Cerebellar cortex (tissue), 1 donor: ENCODE measurements at regions not wholly inside any gene's neighbourhood (a gene's known extent, or its start where the extent isn't known, plus 50 kb on each side); places are given as distances from the start of the nearest gene placed in this dataset.
"Not testable (repeated sequence)": the region's sequence is repeated elsewhere in the genome, so short reads cannot be mapped to it uniquely, and the experiment has no call there.

Source experiments
- DNase-seq: peaks from one replicate; pipeline ENCODE4 v3.0.0-alpha.2; 2015; ENCODE audit warnings: low spot score

DNA sequence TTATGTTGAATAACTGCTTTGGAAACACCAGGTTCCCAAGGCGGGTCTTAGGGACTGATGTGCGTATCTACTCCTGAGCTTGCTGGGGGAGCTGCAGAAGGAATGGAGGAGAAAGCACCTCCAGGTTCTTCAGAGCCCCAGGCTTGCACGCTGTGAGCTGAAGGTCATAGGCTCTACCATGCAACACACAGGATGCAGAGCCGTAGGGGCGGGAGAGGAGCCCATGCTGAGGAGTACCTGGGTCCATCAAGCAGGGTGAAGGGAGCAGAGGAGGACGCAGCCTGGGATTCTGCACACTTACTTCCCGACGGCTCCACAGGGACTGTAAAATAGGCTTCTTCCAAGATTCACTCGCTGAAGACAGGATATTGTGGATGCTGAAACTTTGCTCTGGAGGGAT, 426.5 kb upstream of the FRG1 start:
- no peak for DNase-seq

DNA sequence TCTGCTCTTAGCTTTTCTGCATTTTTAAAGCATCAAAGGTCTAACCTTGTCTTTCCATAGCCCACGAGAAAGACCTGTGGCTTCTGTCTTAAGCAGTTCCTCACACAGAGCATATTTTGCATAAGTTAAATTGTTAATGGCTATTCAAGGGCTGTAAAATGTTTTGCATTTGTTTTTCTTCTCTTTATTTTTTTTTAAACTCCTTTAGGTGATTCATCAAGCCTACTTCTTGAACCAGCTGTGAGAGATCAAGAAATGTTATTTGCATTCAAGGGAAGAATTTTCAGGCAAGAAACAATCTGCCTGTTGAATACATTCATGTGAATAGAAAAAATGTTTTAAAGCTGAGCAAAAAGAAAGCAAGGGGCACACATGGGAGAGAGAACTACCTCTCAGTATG, 423.8 kb upstream of the FRG1 start:
- DNase-seq: no peak

DNA sequence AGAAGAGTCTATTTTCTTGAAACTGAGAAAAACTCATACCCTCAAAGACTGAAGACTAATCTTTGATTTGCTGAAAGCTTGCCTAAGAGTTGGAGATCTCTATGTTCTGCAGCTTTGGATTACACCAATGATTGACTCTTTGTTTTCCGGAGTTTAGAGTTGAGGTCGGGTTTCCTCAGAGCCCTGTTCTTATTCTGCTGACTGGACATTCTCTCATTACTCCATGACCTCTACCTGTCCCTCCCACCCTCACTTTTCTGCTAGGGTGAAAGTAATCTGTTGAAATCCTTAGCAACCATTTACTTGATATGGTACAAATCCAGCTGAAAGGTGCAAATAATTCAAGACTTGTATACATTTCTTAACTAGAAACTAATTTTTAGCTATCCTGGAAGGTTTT, 421.5 kb upstream of the FRG1 start:
- no peak for DNase-seq

DNA sequence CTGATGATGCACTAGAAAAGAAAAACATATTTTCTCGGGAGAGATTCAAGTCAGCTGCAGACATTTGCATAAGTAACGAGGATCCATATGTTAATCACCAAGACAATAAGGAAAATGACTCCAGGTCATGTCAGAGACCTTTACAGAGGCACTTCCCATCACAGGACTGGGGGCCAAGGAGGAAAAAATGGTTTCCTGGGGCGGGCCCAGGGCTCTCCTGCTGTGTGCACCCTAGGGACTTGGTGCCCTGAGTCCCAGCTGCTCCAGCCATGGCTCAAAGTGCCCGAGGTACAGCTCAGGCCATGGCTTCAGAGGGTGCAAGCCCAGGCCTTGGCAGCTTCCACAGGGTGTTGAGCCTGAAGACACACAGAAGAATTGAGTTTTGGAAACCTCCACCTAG, 415.4 kb upstream of the FRG1 start:
- DNase-seq: no peak

DNA sequence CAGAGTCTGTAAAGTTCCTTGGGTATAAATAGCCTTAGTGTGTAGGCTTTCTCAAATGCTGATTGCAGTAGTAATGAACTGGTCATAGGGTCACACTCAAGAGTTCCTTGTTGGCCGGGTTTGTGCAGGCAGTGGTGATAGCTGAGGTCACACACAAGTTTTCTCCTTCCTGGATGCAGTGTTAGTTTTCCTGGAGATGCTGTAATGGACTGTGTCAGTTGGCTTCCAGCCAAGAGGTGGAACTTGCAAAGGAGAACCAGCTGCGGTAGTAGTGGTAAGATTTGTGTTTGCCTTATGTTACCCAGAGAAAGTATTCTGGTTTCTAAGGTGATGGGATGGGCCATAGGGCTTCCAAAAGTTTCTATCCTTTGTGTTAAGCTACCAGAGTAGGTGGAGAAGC, 409.8 kb upstream of the FRG1 start:
- DNase-seq: no peak

GRCh38 chr4:189533603-189534002, 407.1 kb upstream of the FRG1 start:
- DNase-seq: no peak

DNA sequence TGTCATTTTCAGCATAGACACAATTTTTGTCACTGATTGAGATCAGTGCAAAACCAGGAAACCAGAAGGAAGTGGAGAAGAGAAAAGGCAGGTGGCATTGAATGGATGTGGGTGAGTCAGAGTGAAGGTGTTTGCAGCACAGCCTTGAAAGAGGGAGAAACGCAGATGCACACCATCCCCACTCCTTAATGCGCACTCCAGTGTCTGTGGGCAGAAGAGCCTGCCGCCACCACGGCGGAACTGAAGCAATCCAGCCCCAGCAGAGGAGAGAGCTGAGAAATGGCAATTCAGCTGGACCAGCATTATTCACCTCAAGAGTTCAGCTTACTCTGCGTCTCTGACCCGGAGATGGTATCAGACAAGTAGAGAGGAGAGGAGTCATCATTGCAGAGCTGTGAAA, 393.1 kb upstream of the FRG1 start:
- DNase-seq: no peak

DNA sequence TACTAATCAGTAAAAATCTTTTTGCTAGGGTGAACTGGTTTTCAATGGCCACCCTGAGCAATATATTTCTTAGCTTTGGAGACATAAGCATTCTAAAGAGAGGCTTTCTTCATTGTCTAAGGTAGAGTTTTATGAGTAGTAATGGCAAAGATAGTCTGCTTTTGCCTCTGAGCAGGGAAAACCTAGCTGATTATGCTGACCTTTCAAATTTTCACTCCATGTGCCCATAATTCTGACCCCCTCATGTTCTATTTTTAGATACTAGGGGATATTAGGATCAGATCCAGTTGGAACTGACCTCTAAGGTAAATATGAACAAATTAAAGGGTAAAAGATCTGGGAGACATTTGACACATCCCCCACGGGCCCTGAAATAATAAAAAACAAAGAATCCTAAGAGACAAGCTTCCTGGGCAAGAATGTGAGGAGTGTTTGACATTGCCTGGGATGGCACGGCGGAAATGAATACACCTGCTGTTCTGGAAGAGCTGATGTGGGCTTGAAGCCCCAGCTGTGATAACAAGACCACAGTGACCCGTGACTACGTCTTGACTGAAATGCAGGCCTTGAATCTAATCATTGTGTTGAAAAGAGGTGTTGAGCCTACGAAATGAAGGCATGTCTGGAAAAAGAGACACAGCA, 392.1 kb upstream of the FRG1 start:
- no peak for DNase-seq

DNA sequence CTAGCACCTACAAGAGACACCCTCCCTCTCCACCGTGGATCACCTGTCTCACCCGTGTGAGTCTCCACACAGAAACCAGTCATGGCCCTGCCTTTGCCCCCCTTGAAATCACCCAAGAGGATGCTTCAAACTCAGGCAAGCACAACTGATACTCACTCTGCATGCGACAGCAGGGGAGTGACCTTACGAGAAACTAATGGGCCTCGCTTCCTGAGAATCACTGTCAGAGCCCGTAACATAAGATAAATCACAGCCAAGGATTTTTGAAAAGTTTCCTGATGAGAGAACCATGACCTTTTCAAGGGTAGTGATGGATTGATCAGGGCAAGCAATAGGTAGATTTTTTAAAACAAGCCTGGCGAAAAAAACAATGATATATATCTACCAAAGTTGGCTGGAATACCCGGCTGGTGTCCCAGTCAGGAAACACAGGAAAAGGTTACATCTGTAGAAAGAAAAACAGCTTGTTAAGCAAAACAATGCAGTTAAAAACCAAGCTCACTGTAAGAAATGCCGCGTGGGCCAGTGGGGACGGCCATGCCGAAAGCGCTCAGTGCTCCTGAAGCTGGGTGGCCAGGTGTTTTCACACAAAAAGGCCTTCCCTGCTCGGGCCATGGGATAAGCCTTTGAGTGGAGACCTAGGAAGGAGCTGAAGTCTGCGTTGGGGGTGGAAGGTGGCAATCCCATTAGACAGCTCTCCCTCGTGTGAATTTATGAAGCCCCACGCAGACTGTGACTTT, 388.6 kb upstream of the FRG1 start:
- DNase-seq: not testable (repeated sequence)

GRCh38 chr4:189560605-189561004, 380.1 kb upstream of the FRG1 start:
- DNase-seq: not testable (repeated sequence)

DNA sequence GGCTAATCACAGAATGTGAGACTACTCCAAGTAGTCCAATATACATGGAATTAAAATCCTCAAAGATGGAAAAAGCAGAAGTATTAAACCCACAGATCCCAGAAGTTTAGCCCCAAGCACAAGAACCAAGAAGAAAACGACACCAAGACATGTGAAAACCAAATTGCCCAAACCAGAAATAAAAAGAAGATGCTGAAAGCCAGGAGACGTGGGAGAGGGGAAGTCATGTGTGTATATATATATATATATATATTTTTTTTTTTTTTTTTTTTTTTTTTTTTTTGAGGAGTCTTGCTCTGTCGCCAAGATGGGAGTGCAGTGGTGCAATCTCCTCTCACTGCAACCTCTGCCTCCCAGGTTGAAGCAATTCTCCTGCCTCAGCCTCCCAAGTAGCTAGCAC, 376.9 kb upstream of the FRG1 start:
- not testable (repeated sequence) for DNase-seq

GRCh38 chr4:189566271-189566670, 374.4 kb upstream of the FRG1 start:
- not testable (repeated sequence) for DNase-seq

DNA sequence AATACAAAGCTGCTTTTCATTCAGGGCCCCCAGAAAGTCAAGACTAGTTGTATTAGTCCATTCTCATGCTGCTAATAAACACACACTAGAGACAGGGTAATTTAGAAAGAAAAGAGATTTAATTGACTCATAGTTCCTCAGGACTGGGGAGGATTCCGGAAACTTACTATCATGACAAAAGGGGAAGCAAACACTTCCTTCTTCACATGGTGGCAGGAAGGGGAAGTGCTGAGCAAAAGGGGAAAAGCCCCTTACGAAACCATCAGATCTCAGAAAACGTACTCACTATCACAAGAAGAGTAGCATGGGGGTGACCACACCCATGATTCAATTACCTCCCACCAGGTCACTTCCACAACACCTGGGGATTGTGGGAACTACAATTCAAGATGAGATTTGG, 373.8 kb upstream of the FRG1 start:
- not testable (repeated sequence) for DNase-seq

GRCh38 chr4:189579645-189580044, 361.0 kb upstream of the FRG1 start:
- not testable (repeated sequence) for DNase-seq

DNA sequence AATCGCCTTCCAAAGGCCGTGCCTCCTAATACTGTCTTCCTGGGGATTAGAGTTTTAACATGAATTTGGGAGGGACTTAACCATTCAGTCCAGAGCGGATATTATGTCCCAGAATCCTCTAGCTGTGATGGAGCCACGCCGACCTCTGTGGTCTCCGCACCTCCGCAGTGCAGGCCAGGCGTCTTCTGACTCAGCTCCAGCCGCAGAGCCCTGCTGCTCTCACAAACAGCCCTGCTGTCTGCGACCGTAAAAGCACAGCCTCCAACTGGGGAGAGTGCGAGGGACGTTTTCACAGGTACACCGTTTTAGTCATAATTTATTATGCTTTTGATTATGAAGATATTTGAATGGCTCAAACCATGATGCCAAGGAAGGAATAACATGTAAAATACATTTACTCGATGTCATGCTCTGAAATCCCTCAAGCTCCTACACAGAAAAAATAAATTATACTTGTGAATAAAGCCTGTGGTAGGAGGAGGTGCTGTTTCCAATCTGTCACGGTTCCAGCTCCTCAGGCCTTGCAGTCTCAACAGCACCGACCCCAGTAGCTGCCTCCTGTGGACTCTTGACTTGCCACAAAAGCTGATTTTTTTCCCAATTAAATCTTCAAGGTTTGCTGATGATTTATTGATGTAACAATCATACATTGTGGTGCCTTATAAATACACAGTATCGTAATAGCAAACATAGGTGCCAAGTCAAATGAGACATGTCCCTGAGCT, 353.6 kb upstream of the FRG1 start:
- DNase-seq: not testable (repeated sequence)

- DNase-seq: not testable (repeated sequence)
Measured at GRCh38 chr4:189589201-189589600, 351.5 kb upstream of the FRG1 start.

DNA sequence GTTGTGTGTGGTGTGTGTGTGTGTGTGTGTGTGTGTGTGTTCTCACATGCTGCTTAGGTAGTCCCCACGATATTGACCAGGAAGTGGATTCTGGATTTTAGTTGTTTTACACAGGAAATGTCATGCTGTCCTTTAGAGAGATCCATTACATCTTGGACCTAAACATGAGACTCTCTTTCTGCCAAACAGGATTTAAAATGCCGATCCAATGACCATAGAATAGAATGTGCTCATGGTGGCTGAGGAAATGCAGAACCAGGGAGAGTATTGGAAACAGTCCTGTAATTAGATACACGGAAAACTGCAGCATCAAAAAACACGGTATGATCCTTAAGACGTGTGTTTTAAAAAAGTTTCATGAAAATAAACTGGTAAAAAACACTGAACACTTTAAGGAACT, 347.8 kb upstream of the FRG1 start:
- no peak for DNase-seq

DNA sequence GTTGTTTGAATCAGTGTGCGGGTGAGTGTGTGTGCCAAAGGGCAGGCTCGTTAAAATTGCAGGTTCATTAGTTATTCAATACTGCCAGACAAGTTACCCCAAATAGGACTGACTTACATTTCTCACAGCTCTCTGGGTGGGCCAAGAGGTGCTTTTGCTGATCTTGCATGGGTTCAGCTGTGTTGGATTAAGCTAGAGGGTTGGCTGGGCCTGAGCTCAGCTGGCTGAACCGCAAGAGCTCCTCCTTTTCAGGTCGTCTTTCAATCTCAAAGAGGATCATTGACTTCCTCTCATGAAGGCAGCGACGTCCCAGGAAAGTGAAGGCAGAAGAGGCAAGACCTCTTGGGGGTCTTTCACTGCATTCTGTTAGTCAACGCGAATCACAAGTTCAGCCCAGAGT, 343.3 kb upstream of the FRG1 start:
- no peak for DNase-seq

GRCh38 chr4:189600264-189600663, 340.4 kb upstream of the FRG1 start:
- no peak for DNase-seq

- DNase-seq: no peak
Measured at GRCh38 chr4:189600718-189601435, 339.8 kb upstream of the FRG1 start.

DNA sequence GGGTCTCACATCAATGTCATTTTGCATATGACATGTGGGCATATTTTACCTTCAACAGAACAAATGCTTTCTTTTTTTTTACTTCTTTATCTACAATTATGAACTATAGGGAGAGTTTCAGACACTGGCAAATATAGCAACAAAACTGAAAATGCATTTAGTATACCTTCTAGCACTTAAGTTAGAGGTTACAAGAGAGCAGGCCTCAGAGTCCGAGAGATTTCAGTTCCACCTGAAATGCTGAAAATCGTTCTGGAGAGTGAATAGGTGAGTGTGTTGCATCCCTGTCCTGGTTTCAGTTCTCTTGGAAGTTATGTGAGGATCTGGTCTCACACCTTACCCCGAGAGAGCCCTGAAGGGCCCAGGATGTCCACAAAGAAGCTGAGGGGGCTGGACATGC, 337.8 kb upstream of the FRG1 start:
- DNase-seq: not testable (repeated sequence)

DNA sequence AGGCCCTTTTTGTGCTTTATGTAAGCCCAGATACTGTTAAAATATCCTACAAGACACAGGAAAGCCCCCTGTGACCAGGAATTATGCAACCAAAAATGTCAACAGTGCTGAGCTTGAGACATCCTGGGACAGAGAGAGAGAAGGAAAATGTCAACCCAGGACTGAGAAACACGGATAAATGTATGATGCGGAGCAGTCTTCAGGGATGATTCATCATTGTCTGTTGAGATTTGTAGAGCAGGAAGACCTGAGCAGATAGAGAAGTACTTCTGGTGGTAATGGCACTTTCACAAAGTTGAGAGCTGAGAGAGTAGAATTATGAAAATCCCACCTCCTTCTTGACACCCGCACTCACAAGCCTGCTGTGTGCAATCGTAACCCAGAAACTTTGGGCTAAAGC, 330.1 kb upstream of the FRG1 start:
- not testable (repeated sequence) for DNase-seq

DNA sequence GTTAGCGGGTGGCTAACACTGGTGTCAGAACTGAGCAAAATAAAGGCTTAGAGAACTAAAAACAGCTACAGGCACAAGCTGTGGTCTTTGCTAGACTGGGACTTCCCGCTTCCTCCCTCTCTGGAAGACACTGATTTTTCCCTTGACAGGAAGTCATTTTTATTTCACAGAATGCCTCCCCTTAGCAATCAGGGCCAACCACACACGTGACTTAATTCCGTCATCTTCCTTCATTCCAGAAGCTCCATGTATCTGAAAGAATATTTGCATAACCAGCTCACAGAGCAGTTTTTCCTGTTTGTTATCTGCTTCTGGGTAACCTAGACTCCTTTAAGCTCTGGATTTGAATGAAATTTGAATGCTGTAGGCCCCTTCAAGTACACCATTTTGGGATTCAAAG, 327.5 kb upstream of the FRG1 start:
- DNase-seq: no peak
